ENCODE measurements at regions not wholly inside any gene's neighbourhood (a gene's known extent, or its start where the extent isn't known, plus 50 kb on each side); places are given as distances from the start of the nearest gene placed in this dataset.

DNA sequence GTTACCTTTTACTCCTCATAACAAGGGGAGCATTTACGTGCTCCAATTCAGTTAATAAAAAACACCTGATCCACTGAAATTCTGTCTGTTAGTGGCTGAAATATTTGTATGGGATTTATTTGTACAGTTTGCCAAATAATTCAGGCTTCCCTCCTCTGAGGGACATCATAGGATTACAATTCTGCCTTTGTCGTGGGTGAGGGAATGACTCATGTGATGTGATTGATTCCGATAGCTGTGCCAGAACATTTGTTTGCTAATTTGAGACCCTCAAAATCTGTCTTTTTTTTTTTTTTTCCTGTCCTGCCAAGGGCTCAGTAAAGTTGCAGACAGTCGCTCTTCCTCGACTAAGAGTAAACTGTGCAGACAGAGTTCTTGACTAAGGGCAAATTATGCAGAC, 612.6 kb upstream of the CDH2 start:
- TF ChIP-seq POLR2AphosphoS5 (IDR thresholded peaks at IDR 0.05; ENCODE audit: low read depth, low read length) = no peak
- ATAC-seq = no peak
- H3K9me3 ChIP-seq (ENCODE audit: control insufficient read depth, insufficient read depth, low read depth, low read length) = no peaks in the 10 kb centered on the region
- no peak overlapping the region for H3K27ac ChIP-seq (ENCODE audit: low read length)
- no TSS peak for BruUV-seq (replicated peaks)
- in situ Hi-C loops (cut with HindIII; ENCODE audit: low pct_unique_long_range_greater_than_20kb, low sequenced_read_pairs) = no loop called here
- intact Hi-C loops (cut with micrococcal nuclease; ENCODE audit: unreplicated experiment) = no loop called here
- no peaks in the 10 kb centered on the region for H3K36me3 ChIP-seq (ENCODE audit: control insufficient read depth, insufficient read depth, low read length)
- POLR2A ChIA-PET = no interaction called here
- H3K27me3 ChIP-seq (ENCODE audit: control insufficient read depth, insufficient read depth, low read length) = no peaks in the 10 kb centered on the region
- CTCF ChIA-PET = no interaction called here
- DNase-seq (ENCODE audit: low read depth, low spot score) = no peak
- H3K4me3 ChIP-seq (ENCODE audit: low read depth in 2 of 2, low read length in 2 of 2) = no peak overlapping the region
- H3K4me1 ChIP-seq (ENCODE audit: control insufficient read depth, insufficient read depth, low read length) = no peaks in the 10 kb centered on the region

DNA sequence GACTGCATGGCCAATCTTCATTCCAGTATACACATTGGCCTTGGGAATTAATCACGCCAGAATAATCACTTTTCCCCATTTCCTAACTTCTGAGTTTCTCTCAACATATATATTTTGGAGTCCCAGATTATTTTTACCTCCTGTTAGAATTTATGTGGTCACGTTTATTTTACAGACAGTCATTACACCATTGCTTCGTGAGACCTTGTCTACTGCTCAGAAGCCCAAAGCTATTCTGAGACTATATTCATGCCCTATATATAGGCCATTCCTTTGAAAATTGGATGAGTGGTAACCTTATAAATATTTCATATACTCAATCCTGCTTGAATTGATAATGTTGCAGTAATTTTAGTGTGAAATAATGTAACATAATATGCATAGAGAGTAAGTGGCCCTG, 610.0 kb upstream of the CDH2 start:
- TF ChIP-seq, protein P1, sequence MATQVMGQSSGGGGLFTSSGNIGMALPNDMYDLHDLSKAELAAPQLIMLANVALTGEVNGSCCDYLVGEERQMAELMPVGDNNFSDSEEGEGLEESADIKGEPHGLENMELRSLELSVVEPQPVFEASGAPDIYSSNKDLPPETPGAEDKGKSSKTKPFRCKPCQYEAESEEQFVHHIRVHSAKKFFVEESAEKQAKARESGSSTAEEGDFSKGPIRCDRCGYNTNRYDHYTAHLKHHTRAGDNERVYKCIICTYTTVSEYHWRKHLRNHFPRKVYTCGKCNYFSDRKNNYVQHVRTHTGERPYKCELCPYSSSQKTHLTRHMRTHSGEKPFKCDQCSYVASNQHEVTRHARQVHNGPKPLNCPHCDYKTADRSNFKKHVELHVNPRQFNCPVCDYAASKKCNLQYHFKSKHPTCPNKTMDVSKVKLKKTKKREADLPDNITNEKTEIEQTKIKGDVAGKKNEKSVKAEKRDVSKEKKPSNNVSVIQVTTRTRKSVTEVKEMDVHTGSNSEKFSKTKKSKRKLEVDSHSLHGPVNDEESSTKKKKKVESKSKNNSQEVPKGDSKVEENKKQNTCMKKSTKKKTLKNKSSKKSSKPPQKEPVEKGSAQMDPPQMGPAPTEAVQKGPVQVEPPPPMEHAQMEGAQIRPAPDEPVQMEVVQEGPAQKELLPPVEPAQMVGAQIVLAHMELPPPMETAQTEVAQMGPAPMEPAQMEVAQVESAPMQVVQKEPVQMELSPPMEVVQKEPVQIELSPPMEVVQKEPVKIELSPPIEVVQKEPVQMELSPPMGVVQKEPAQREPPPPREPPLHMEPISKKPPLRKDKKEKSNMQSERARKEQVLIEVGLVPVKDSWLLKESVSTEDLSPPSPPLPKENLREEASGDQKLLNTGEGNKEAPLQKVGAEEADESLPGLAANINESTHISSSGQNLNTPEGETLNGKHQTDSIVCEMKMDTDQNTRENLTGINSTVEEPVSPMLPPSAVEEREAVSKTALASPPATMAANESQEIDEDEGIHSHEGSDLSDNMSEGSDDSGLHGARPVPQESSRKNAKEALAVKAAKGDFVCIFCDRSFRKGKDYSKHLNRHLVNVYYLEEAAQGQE (IDR thresholded peaks at IDR 0.05; ENCODE audit: insufficient read depth in 1 of 2, low read depth in 2 of 2, low read length in 1 of 2) = no peak
- TF ChIP-seq POLR2AphosphoS5 (IDR thresholded peaks at IDR 0.05; ENCODE audit: low read depth, low read length) = no peak
- TF ChIP-seq, protein P2, sequence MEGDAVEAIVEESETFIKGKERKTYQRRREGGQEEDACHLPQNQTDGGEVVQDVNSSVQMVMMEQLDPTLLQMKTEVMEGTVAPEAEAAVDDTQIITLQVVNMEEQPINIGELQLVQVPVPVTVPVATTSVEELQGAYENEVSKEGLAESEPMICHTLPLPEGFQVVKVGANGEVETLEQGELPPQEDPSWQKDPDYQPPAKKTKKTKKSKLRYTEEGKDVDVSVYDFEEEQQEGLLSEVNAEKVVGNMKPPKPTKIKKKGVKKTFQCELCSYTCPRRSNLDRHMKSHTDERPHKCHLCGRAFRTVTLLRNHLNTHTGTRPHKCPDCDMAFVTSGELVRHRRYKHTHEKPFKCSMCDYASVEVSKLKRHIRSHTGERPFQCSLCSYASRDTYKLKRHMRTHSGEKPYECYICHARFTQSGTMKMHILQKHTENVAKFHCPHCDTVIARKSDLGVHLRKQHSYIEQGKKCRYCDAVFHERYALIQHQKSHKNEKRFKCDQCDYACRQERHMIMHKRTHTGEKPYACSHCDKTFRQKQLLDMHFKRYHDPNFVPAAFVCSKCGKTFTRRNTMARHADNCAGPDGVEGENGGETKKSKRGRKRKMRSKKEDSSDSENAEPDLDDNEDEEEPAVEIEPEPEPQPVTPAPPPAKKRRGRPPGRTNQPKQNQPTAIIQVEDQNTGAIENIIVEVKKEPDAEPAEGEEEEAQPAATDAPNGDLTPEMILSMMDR (IDR thresholded peaks at IDR 0.05) = no peak
- TF ChIP-seq SIN3A (IDR thresholded peaks at IDR 0.05; ENCODE audit: borderline replicate concordance, insufficient read depth, low read depth, low read length) = no peak
- TF ChIP-seq TCF7L2 (IDR thresholded peaks at IDR 0.05; ENCODE audit: low read depth, low read length) = no peak
- in situ Hi-C loops (cut with HindIII; ENCODE audit: low pct_unique_long_range_greater_than_20kb, low sequenced_read_pairs) = no loop called here

DNA sequence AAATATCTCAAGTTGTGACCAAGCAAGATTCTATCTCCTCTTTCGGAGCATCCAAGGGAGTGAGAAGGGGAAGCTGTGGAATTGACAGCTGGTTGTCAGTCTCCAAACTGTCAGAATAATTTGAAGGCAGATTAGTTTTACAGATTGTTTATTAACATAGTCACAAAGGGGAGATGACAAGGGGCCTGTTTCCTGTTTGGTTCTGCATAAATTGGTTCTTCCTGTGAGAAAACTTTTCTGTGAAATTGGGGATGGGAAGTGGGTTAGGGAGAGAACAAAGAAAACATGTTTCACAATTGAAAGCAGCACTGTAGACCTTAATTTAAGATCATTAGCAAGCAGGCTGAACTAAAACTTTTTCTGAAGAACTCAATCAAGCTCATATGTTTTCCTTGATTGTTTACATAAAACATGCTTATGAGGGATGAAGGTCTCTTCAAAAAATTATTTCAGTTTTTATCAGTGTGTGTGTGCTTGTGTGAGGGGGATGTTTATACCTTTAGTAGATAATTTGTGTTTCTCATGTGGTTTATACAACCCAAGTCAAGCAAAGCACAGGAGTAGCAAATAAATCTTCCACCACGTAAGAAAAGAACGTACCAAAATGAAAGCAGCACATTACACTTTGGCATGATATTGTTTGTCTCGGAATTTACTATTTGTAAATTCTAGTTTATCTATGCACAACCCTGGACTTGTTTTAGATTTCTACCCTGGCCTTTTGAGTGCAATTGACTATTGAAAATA, 604.9 kb upstream of the CDH2 start:
- TF ChIP-seq POLR2AphosphoS5 (IDR thresholded peaks at IDR 0.05; ENCODE audit: low read depth, low read length) = no peak
- TF ChIP-seq, protein P1 (IDR thresholded peaks at IDR 0.05; ENCODE audit: insufficient read depth in 1 of 2, low read depth in 2 of 2, low read length in 1 of 2) = no peak
- TF ChIP-seq, protein P2 (IDR thresholded peaks at IDR 0.05) = no peak
- no peak for TF ChIP-seq SIN3A (IDR thresholded peaks at IDR 0.05; ENCODE audit: borderline replicate concordance, insufficient read depth, low read depth, low read length)
- TF ChIP-seq TCF7L2 (IDR thresholded peaks at IDR 0.05; ENCODE audit: low read depth, low read length) = no peak
- no TSS peak for BruUV-seq (replicated peaks)
- POLR2A ChIA-PET = no interaction called here

More for the DNA sequence above, 610.0 kb upstream of the CDH2 start:
- CTCF ChIA-PET = no interaction called here
- ATAC-seq (no peak), DNase-seq (ENCODE audit: low read depth, low spot score) (no peak)
- H3K27ac ChIP-seq (ENCODE audit: low read length) = no peak overlapping the region
- H3K4me1 ChIP-seq (ENCODE audit: control insufficient read depth, insufficient read depth, low read length) = no peaks in the 10 kb centered on the region
- no peaks in the 10 kb centered on the region for H3K27me3 ChIP-seq (ENCODE audit: control insufficient read depth, insufficient read depth, low read length)
- no peaks in the 10 kb centered on the region for H3K36me3 ChIP-seq (ENCODE audit: control insufficient read depth, insufficient read depth, low read length)
- POLR2A ChIA-PET = interaction anchor here (0.6 kb wide), 1 partner anchor 50 kb away, joined by 6 read pairs; no protein-coding TSS in a partner anchor
- no TSS peak for BruUV-seq (replicated peaks)
- intact Hi-C loops (cut with micrococcal nuclease; ENCODE audit: unreplicated experiment) = no loop called here
- H3K4me3 ChIP-seq (ENCODE audit: low read depth in 2 of 2, low read length in 2 of 2) = no peak overlapping the region
- no peaks in the 10 kb centered on the region for H3K9me3 ChIP-seq (ENCODE audit: control insufficient read depth, insufficient read depth, low read depth, low read length)

More for the DNA sequence above, 604.9 kb upstream of the CDH2 start:
- intact Hi-C loops (cut with micrococcal nuclease; ENCODE audit: unreplicated experiment) (no loop called here), in situ Hi-C loops (cut with HindIII; ENCODE audit: low pct_unique_long_range_greater_than_20kb, low sequenced_read_pairs) (no loop called here)
- DNase-seq (ENCODE audit: low read depth, low spot score) (no peak), ATAC-seq (no peak)
- Histone ChIP-seq H3K27ac (ENCODE audit: low read length) (no peak overlapping the region), H3K27me3 (ENCODE audit: control insufficient read depth, insufficient read depth, low read length) (no peaks in the 10 kb centered on the region), H3K9me3 (ENCODE audit: control insufficient read depth, insufficient read depth, low read depth, low read length) (no peaks in the 10 kb centered on the region), H3K4me1 (ENCODE audit: control insufficient read depth, insufficient read depth, low read length) (no peaks in the 10 kb centered on the region), H3K36me3 (ENCODE audit: control insufficient read depth, insufficient read depth, low read length) (no peaks in the 10 kb centered on the region; the same call in 1 of the 2 replicates), H3K4me3 (ENCODE audit: low read depth in 2 of 2, low read length in 2 of 2) (no peak overlapping the region)
- CTCF ChIA-PET = no interaction called here

Data from Panc1 (cell line).